ENCODE measurements at regions not wholly inside any gene's neighbourhood (a gene's known extent, or its start where the extent isn't known, plus 50 kb on each side); places are given as distances from the start of the nearest gene placed in this dataset.

DNA sequence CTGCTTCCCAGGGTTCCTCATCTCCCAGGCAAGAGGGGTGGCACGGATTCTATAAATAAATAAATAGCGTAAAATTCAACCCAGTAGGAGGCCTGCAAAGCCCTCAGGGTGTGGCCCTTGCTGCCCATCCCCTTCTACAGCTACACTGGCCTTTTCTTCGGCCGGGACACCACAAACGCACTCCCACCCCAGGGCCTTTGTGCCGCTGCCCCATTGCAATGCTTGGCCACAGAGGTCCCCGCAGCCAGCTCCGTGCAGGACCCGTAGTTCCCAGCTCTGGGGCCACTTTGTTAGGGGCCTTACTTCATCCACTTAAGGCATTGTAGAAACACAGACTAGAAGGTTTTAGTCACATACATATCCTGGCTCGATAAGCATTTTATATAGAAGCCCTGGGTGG, 151.2 kb downstream of the ERMARD start:
- no peak for DNase-seq
- 97% methylated on average over 10 of the region's 10 CpGs for WGBS (ENCODE audit: insufficient coverage)
- Histone ChIP-seq H3K4me1 (ENCODE audit: control extremely low read depth in 1 of 4, control insufficient read depth in 4 of 4, insufficient read depth in 4 of 4, low read length in 3 of 4) (peaks cover 0 to 9% (median 0%) of the 10 kb centered on the region in 4 experiments), H3K9me3 (ENCODE audit: control extremely low read depth in 1 of 5, control insufficient read depth in 4 of 5, insufficient read depth in 2 of 5, low read depth in 1 of 5, low read length in 4 of 5) (peaks cover 0 to 4% (median 0%) of the 10 kb centered on the region in 5 experiments), H3K27me3 (replicated peaks in 2 of 5; ENCODE audit: control insufficient read depth in 4 of 5, insufficient read depth in 5 of 5, low read length in 4 of 5) (peaks cover 0 to 9% (median 0%) of the 10 kb centered on the region in 5 experiments), H3K27ac (ENCODE audit: insufficient read depth in 1 of 2, low read depth in 1 of 2, low read length in 2 of 2, poor library complexity in 1 of 2, severe bottlenecking in 2 of 2) (no peak overlapping the region), H3K4me3 (ENCODE audit: control insufficient read depth in 1 of 7, extremely low read depth in 1 of 7, insufficient read depth in 4 of 7, low read depth in 2 of 7, low read length in 6 of 7) (no peak overlapping the region), H3K36me3 (ENCODE audit: control insufficient read depth in 4 of 4, insufficient read depth in 4 of 4, low read length in 3 of 4) (no peaks in the 10 kb centered on the region)
- POLR2A ChIA-PET = no interaction called here
- CTCF ChIA-PET = no interaction called here

DNA sequence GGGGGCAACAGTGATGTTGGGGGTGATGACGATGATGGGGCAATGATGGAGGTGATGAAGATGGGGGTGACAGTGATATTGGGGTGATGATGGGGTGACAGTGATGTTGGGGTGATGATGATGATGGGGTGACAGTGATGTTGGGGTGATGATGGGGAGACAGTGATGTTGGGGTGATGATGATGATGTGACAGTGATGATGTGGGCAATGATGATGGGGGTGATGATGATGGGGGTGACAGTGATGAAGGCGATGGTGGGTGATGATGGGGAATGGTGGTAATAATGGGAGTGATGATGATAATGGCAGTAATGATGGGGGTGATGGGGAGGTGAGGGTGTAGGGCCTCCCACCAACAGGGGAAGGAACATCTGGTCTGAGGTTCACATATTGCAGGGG, 150.6 kb downstream of the ERMARD start:
- ChIA-PET POLR2A (no interaction called here), CTCF (no interaction called here)
- Histone ChIP-seq H3K27ac (ENCODE audit: insufficient read depth in 1 of 2, low read depth in 1 of 2, low read length in 2 of 2, poor library complexity in 1 of 2, severe bottlenecking in 2 of 2) (no peak overlapping the region), H3K9me3 (ENCODE audit: control extremely low read depth in 1 of 5, control insufficient read depth in 4 of 5, insufficient read depth in 2 of 5, low read depth in 1 of 5, low read length in 4 of 5) (peaks cover 0 to 4% (median 0%) of the 10 kb centered on the region in 5 experiments), H3K4me1 (ENCODE audit: control extremely low read depth in 1 of 4, control insufficient read depth in 4 of 4, insufficient read depth in 4 of 4, low read length in 3 of 4) (peaks cover 0 to 9% (median 0%) of the 10 kb centered on the region in 4 experiments), H3K27me3 (replicated peaks in 2 of 5; ENCODE audit: control insufficient read depth in 4 of 5, insufficient read depth in 5 of 5, low read length in 4 of 5) (peaks cover 0 to 9% (median 0%) of the 10 kb centered on the region in 5 experiments), H3K36me3 (ENCODE audit: control insufficient read depth in 4 of 4, insufficient read depth in 4 of 4, low read length in 3 of 4) (no peaks in the 10 kb centered on the region), H3K4me3 (ENCODE audit: control insufficient read depth in 1 of 7, extremely low read depth in 1 of 7, insufficient read depth in 4 of 7, low read depth in 2 of 7, low read length in 6 of 7) (no peak overlapping the region)
- 100% methylated on average over 1 of the region's 2 CpGs for WGBS (ENCODE audit: insufficient coverage)
- DNase-seq = no peak

DNA sequence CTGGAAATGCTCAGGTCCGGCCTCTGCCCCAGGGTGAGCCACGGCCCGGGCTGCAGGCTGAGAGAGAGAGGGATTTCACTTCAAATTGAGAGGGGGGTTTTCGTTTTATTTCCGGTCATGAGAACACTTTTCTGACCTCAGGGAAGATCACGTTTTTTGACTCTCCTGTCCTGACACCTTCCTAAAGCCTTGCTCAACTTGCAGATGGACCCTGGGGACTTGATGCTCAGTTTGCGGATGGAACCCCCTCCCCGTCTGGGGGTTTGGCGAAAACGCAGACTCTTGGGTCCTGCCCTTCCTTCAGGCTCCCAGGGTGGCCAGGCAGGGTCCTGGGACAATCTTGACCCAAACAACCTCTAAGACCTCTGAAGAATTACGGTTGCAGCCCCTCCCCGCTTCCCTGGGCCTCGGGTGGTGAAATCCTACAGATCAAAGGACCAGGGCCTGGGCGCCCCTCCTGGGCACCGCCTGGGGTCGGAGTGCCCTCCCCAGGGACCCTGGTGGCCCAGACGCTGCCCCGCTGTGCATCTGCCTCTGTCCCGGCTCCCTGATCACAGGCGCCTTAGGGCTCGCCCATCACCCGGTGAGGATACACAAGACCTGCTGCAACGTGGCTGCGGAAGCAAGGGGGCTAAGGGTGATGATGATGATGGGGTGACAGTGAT, 148.2 kb downstream of the ERMARD start:
- H3K27ac ChIP-seq (ENCODE audit: insufficient read depth in 1 of 2, low read depth in 1 of 2, low read length in 2 of 2, poor library complexity in 1 of 2, severe bottlenecking in 2 of 2) = no peak overlapping the region
- POLR2A ChIA-PET = no interaction called here
- CTCF ChIA-PET = no interaction called here
- H3K27me3 ChIP-seq (replicated peaks in 2 of 5; ENCODE audit: control insufficient read depth in 4 of 5, insufficient read depth in 5 of 5, low read length in 4 of 5) = peaks cover 0 to 6% (median 0%) of the 10 kb centered on the region in 5 experiments
- no peaks in the 10 kb centered on the region for H3K36me3 ChIP-seq (ENCODE audit: control insufficient read depth in 4 of 4, insufficient read depth in 4 of 4, low read length in 3 of 4)
- no peak for DNase-seq
- WGBS (ENCODE audit: insufficient coverage) = 61% methylated on average over 19 of the region's 24 CpGs
- no peak overlapping the region for H3K4me3 ChIP-seq (ENCODE audit: control insufficient read depth in 1 of 7, extremely low read depth in 1 of 7, insufficient read depth in 4 of 7, low read depth in 2 of 7, low read length in 6 of 7)
- H3K9me3 ChIP-seq (ENCODE audit: control extremely low read depth in 1 of 5, control insufficient read depth in 4 of 5, insufficient read depth in 2 of 5, low read depth in 1 of 5, low read length in 4 of 5) = peaks cover 0 to 4% (median 0%) of the 10 kb centered on the region in 5 experiments
- H3K4me1 ChIP-seq (ENCODE audit: control extremely low read depth in 1 of 4, control insufficient read depth in 4 of 4, insufficient read depth in 4 of 4, low read length in 3 of 4) = no peaks in the 10 kb centered on the region

DNA sequence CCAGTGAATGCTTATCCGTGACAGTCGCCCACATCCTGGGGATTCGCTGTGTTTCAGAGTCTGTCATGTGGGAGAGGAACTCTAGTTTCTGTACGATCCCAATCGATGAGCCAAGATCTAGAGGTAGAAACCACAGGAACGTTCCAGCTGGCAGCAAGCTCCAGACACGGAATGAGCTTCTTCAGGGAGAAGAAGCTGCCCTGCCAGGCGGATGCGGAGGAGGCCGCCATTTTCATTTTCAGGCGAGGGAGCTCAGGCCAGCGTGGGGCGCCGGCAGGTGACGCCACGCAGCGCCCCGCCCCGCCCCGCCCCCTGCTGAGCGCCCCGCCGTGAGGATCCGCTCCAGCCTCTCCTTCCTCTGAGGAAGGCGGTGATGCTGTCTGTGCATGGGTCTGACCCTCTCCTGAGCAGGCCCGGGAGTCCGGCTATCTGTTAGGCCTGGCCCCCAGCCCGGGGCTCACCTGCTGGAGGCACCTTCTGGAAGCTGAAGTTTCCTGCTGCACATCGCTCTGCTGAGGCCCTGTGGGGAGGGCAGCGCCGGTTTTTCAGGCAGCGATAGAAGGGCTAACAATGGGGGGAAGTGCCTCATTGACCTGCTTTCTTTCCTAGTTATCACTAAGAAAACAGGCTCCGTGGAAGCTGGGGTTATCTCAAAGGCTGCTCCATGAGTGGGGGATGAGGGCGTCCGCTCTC, 147.5 kb downstream of the ERMARD start:
- H3K4me3 ChIP-seq (ENCODE audit: control insufficient read depth in 1 of 7, extremely low read depth in 1 of 7, insufficient read depth in 4 of 7, low read depth in 2 of 7, low read length in 6 of 7) = no peak overlapping the region
- POLR2A ChIA-PET = no interaction called here
- CTCF ChIA-PET = no interaction called here
- H3K9me3 ChIP-seq (ENCODE audit: control extremely low read depth in 1 of 5, control insufficient read depth in 4 of 5, insufficient read depth in 2 of 5, low read depth in 1 of 5, low read length in 4 of 5) = peaks cover 0 to 4% (median 0%) of the 10 kb centered on the region in 5 experiments
- peaks cover 0 to 7% (median 0%) of the 10 kb centered on the region in 5 experiments for H3K27me3 ChIP-seq (replicated peaks in 2 of 5; ENCODE audit: control insufficient read depth in 4 of 5, insufficient read depth in 5 of 5, low read length in 4 of 5)
- WGBS (ENCODE audit: insufficient coverage) = 71% methylated on average over 35 of the region's 35 CpGs
- no peak overlapping the region for H3K27ac ChIP-seq (ENCODE audit: insufficient read depth in 1 of 2, low read depth in 1 of 2, low read length in 2 of 2, poor library complexity in 1 of 2, severe bottlenecking in 2 of 2)
- DNase-seq = no peak
- no peaks in the 10 kb centered on the region for H3K36me3 ChIP-seq (ENCODE audit: control insufficient read depth in 4 of 4, insufficient read depth in 4 of 4, low read length in 3 of 4)
- no peaks in the 10 kb centered on the region for H3K4me1 ChIP-seq (ENCODE audit: control extremely low read depth in 1 of 4, control insufficient read depth in 4 of 4, insufficient read depth in 4 of 4, low read length in 3 of 4)

DNA sequence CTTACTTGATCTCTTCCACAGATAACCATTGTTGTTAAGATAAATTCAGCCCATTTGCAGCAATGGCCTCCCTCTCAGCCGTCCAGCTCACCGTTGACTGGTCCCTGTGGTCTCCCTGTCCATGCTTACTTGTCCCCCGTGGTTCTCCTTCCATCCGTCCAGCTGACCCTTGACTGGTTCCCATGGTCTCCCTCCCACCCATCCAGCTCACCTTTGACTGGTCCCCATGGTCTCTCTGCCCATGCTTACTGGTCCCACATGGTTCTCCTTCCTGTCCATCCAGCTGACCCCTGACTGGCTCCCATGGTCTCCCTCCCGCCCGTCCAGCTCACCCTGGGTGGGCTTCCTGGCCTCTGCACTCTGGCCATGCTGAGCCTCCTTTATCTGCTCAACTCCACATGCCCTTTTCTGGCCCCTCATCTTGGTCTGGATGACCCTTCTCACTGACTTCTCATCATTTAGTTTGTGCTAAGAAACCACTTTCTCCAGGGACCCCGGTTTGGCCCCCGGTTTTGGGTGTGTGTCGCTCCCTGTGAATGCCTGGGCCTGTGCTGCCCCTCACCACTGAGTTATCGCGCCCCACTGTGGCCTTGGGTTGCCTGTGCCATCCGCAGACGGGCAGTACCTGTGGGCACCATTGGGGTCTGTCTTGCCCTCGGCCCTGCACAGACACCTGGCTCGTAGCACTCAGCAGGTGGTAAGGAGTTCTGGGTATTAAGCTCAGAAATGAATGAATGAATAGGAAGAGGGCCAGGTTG, 146.4 kb downstream of the ERMARD start:
- no peak for DNase-seq
- Histone ChIP-seq H3K9me3 (ENCODE audit: control extremely low read depth in 1 of 5, control insufficient read depth in 4 of 5, insufficient read depth in 2 of 5, low read depth in 1 of 5, low read length in 4 of 5) (peaks cover 0 to 4% (median 0%) of the 10 kb centered on the region in 5 experiments), H3K4me1 (ENCODE audit: control extremely low read depth in 1 of 4, control insufficient read depth in 4 of 4, insufficient read depth in 4 of 4, low read length in 3 of 4) (no peaks in the 10 kb centered on the region), H3K27ac (ENCODE audit: insufficient read depth in 1 of 2, low read depth in 1 of 2, low read length in 2 of 2, poor library complexity in 1 of 2, severe bottlenecking in 2 of 2) (no peak overlapping the region), H3K36me3 (ENCODE audit: control insufficient read depth in 4 of 4, insufficient read depth in 4 of 4, low read length in 3 of 4) (no peaks in the 10 kb centered on the region), H3K4me3 (ENCODE audit: control insufficient read depth in 1 of 7, extremely low read depth in 1 of 7, insufficient read depth in 4 of 7, low read depth in 2 of 7, low read length in 6 of 7) (no peak overlapping the region), H3K27me3 (replicated peaks in 2 of 5; ENCODE audit: control insufficient read depth in 4 of 5, insufficient read depth in 5 of 5, low read length in 4 of 5) (peaks cover 0 to 7% (median 0%) of the 10 kb centered on the region in 5 experiments)
- 95% methylated on average over 15 of the region's 15 CpGs for WGBS (ENCODE audit: insufficient coverage)
- ChIA-PET CTCF (interaction anchor here (0.7 kb wide), 1 partner anchor 77 kb away, joined by 3 read pairs; no protein-coding TSS in a partner anchor), POLR2A (no interaction called here)

DNA sequence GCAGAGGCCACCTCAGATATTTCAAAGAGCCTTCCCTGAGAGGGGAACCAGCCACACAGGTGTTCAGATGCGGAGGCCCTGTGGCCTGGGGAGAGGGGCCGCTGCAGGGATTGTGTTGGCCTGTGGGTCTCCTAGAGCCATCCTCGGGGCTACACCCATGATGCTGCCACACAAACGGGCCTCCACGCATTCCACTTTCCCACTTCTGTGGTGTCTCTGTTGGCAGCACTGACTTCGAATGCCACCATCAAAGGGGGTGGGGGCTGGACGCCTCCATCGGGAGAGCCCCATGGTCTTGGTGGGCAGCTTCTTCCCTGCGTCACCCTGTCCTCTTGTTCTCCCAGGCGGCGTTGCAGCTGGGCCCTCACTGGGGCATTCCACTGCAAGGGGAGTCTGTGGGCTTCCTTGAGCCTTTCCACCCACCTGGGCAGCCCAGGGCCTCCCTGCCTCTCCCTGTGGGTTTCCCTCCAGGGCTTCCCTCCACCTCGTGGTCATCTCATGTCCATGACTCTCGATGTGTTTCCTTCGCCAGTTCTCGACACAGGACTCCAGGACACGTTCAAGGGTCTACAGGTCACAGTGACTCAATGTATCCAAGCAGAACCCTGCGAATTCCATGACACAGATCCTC, 145.5 kb downstream of the ERMARD start:
- CTCF ChIA-PET = interaction anchor here (0.7 kb wide), 1 partner anchor 76 kb away, joined by 3 read pairs; no protein-coding TSS in a partner anchor
- Histone ChIP-seq H3K4me1 (ENCODE audit: control extremely low read depth in 1 of 4, control insufficient read depth in 4 of 4, insufficient read depth in 4 of 4, low read length in 3 of 4) (no peaks in the 10 kb centered on the region), H3K9me3 (ENCODE audit: control extremely low read depth in 1 of 5, control insufficient read depth in 4 of 5, insufficient read depth in 2 of 5, low read depth in 1 of 5, low read length in 4 of 5) (peaks cover 0 to 9% (median 6%) of the 10 kb centered on the region in 5 experiments), H3K27ac (ENCODE audit: insufficient read depth in 1 of 2, low read depth in 1 of 2, low read length in 2 of 2, poor library complexity in 1 of 2, severe bottlenecking in 2 of 2) (no peak overlapping the region), H3K4me3 (ENCODE audit: control insufficient read depth in 1 of 7, extremely low read depth in 1 of 7, insufficient read depth in 4 of 7, low read depth in 2 of 7, low read length in 6 of 7) (no peak overlapping the region), H3K27me3 (replicated peaks in 2 of 5; ENCODE audit: control insufficient read depth in 4 of 5, insufficient read depth in 5 of 5, low read length in 4 of 5) (peaks cover 0 to 7% (median 0%) of the 10 kb centered on the region in 5 experiments), H3K36me3 (ENCODE audit: control insufficient read depth in 4 of 4, insufficient read depth in 4 of 4, low read length in 3 of 4) (no peaks in the 10 kb centered on the region)
- POLR2A ChIA-PET = no interaction called here
- WGBS (ENCODE audit: insufficient coverage) = 97% methylated on average over 15 of the region's 17 CpGs
- no peak for DNase-seq
